PFSK-1 (cell line): ENCODE measurements at regions not wholly inside any gene's neighbourhood (a gene's known extent, or its start where the extent isn't known, plus 50 kb on each side); places are given as distances from the start of the nearest gene placed in this dataset.

ENCODE experiments used
- POLR2AphosphoS5 ChIP-seq: IDR thresholded peaks from 2 replicates; pipeline ENCODE4 v1.6.1; 2012; ENCODE audit warnings: low read depth, mild to moderate bottlenecking, control low read depth, low read length, moderate library complexity
- SIN3A ChIP-seq: IDR thresholded peaks from 2 replicates; pipeline ENCODE4 v1.6.1; 2012; ENCODE audit warnings: mild to moderate bottlenecking, low read length, moderate library complexity, borderline replicate concordance; ENCODE audit not compliant: insufficient read depth
- TAF1 ChIP-seq: IDR thresholded peaks from 2 replicates; pipeline ENCODE4 v1.6.1; 2012; ENCODE audit warnings: low read length, control low read depth, borderline replicate concordance; ENCODE audit not compliant: insufficient read depth
- TF ChIP-seq, protein P1 (sequence below), 2 experiments: IDR thresholded peaks; 2 replicates each; pipeline versions ENCODE4 v1.6.1 to v1.8.0; 2011 to 2012; ENCODE audit warnings: low read depth in 2 of 2, low read length in 2 of 2, control low read depth in 1 of 2, inconsistent platforms in 1 of 2, mild to moderate bottlenecking in 1 of 2, moderate library complexity in 1 of 2; ENCODE audit not compliant: insufficient read depth in 1 of 2

DNA sequence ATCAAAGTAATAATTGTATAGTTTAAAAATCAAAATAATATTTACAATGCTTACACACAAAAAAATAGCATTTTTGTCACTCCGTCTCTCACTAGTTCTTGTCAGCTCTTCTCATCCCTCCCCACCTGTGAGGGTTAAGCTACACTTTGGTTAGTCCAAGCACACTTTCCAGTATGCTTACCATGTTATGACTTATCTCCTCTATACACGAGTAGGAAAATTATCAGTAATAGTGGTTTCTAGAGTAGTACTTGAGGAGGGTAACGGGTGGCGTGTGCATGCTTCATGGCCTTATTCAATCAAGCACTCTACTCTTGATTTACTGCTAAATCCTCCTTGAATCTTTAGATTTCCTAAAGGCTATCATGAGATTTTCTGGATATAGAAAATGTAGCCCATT lies 443.7 kb downstream of the UTRN start:
- TF ChIP-seq, protein P1, sequence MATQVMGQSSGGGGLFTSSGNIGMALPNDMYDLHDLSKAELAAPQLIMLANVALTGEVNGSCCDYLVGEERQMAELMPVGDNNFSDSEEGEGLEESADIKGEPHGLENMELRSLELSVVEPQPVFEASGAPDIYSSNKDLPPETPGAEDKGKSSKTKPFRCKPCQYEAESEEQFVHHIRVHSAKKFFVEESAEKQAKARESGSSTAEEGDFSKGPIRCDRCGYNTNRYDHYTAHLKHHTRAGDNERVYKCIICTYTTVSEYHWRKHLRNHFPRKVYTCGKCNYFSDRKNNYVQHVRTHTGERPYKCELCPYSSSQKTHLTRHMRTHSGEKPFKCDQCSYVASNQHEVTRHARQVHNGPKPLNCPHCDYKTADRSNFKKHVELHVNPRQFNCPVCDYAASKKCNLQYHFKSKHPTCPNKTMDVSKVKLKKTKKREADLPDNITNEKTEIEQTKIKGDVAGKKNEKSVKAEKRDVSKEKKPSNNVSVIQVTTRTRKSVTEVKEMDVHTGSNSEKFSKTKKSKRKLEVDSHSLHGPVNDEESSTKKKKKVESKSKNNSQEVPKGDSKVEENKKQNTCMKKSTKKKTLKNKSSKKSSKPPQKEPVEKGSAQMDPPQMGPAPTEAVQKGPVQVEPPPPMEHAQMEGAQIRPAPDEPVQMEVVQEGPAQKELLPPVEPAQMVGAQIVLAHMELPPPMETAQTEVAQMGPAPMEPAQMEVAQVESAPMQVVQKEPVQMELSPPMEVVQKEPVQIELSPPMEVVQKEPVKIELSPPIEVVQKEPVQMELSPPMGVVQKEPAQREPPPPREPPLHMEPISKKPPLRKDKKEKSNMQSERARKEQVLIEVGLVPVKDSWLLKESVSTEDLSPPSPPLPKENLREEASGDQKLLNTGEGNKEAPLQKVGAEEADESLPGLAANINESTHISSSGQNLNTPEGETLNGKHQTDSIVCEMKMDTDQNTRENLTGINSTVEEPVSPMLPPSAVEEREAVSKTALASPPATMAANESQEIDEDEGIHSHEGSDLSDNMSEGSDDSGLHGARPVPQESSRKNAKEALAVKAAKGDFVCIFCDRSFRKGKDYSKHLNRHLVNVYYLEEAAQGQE (IDR thresholded peaks at IDR 0.05; ENCODE audit: insufficient read depth in 1 of 2, low read depth in 2 of 2, low read length in 2 of 2), result no peak
- TF ChIP-seq POLR2AphosphoS5, result no peak
- TF ChIP-seq SIN3A, result no peak
- no peak for TF ChIP-seq TAF1
